Stimulated activated CD8-positive, alpha-beta memory T cell treated with anti-CD3 and anti-CD28 coated beads, Interleukin-15, amount 100 ng/mL, for 48 hours (primary cell): ENCODE measurements at regions not wholly inside any gene's neighbourhood (a gene's known extent, or its start where the extent isn't known, plus 50 kb on each side); places are given as distances from the start of the nearest gene placed in this dataset.
A peak's percentile ranks its signal among the peaks of the same experiment; 100 is the strongest.
"Not testable (repeated sequence)": the region's sequence is repeated elsewhere in the genome, so short reads cannot be mapped to it uniquely, and the experiment has no call there.

Source experiments
- DNase-seq, 2 donors: peaks; one replicate each; pipeline ENCODE4 v3.0.0-alpha.2; 2020; ENCODE audit warnings: low read depth in 2 of 2

- no peak for DNase-seq
Observed at GRCh38 chr4:22573198-22573597, 57.3 kb upstream of the ADGRA3 start.

DNA sequence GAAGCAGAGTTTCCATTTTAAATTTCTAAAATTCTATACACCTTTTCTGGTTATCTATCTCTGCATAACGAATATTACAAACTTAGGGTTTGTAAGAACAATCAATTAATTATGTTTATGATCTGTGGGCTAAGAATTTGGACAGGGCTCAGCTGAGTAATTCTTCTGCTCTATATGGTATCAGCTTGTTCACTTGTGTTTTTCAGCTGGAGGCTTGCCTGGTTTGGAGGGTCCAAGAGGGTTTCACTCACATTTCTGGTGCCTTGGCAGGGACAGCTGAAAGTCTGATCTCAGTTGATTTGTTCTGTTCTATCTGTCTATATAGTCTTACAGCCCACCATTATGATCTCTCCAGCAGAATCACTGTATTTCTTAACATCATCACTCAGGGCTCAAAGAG, 57.8 kb upstream of the ADGRA3 start:
- no peak for DNase-seq

- no peak for DNase-seq
Observed at GRCh38 chr4:22574424-22574823, 58.6 kb upstream of the ADGRA3 start.

DNA sequence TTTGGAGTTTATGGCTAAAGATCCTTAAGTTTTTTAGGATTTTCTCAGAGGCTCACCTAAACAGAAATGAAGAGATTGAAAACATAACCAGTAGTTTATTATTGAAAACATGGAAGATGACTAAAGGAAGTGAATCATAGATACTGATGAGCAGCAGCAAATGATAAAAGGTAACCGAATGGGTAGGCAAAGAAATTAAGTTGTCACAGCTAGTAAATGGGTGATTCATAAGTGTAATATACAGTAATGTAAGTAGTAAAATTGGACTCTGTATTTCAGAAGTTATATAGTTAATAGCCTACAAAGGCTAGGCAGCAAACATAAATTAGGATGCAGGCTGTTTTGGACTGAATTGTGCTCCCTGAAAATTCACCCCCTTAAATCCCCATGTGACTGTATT, 59.0 kb upstream of the ADGRA3 start:
- DNase-seq = no peak

- DNase-seq = no peak
Observed at GRCh38 chr4:22587253-22587652, 71.4 kb upstream of the ADGRA3 start.

- DNase-seq = no peak
Observed at GRCh38 chr4:22593933-22594332, 78.1 kb upstream of the ADGRA3 start.

- no peak for DNase-seq
Observed at GRCh38 chr4:22595684-22596083, 79.8 kb upstream of the ADGRA3 start.

DNA sequence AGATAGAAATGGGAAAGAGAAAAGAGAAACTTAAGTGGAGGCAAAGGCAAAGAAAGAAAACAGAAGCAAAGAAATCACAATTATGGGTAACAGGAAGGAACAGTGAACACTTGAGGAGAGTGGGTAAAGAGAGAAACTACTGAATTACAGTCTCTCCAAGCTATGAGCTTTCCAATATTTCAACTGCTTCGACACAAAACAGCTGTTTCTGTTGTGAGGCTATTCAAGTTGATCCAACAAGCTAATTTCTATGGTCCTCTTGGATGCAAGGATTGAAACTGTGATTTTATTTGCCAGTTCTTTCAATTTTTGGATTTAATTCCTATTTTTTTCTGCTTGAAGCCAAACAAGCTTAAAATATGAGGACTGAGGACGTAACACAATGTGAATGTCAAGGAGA, 80.5 kb upstream of the ADGRA3 start:
- DNase-seq = no peak

DNA sequence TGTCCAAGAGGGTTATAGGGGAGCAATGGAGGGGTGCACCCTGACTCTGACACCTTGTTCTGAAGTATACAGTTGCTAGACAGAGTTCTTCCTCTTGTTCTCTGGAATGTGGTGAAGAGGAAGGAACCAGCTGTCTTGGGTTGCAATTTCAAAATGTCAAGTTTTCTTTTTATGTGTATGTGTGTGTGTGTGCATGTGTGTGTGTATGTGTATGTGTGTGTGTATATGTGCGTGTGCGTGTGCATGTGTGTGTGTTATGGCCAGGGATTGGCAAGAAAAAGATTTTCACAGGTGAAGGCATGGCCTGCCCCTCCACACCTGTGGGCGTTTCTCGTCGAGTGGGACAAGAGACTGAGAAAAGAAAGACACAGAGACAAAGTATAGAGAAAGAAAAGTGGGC, 81.6 kb upstream of the ADGRA3 start:
- DNase-seq = no peak

GRCh38 chr4:22598113-22599047, 82.5 kb upstream of the ADGRA3 start:
- DNase-seq = not testable (repeated sequence)

DNA sequence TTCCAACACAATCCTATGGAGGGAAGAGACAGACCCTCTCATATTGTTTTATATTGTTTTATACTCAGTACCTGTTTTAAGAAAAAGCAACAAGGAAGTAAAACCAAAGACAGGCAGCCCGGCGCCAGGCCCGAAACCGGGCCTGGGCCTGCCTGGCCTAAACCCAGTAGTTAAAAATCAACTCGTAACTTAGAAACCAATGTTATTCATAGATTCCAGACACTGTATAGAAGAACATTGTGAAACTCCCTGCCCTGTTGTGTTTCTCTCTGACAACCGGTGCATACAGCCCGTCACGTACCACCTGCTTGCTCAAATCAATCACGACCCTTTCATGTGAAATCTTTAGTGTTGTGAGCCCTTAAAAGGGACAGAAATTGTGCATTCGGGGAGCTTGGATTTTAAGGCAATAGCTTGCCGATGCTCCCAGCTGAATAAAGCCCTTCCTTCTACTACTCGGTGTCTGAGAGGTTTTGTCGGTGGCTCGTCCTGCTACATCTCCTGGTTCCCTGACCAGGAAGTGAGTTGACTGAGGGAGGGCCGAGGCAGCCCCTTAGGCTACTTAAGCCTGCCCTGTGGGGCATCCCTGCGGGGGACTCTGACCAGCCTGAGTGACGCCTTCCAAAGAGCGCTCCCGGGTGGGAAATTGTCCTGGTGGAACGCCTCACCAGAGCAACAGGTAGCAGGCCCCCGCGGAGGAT, 83.5 kb upstream of the ADGRA3 start:
- not testable (repeated sequence) for DNase-seq

DNA sequence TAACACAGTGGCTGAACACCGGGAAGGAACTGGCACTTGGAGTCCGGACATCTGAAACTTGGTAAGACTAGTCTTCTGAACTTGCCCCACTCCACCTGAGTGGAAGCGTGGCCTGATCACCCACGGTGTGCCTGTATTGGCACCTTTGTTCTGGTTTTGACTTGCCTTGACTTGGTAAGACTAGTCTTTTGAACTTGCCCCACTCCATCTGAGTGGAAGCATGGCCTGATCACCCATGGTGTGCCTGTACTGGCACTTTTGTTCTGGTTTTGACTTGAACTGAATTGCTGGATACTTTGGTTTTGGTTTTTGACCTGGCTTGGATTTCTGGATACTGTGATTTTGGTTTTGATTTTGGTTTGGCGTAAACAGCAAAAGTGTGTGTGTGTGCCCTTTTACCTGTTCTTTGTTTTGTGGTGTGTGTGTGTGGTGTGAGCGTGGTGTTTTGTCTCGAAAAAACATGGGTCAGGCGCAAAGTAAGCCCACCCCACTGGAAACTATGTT, 84.1 kb upstream of the ADGRA3 start:
- not testable (repeated sequence) for DNase-seq

- DNase-seq = not testable (repeated sequence)
Observed at GRCh38 chr4:22601638-22602037, 85.8 kb upstream of the ADGRA3 start.

DNA sequence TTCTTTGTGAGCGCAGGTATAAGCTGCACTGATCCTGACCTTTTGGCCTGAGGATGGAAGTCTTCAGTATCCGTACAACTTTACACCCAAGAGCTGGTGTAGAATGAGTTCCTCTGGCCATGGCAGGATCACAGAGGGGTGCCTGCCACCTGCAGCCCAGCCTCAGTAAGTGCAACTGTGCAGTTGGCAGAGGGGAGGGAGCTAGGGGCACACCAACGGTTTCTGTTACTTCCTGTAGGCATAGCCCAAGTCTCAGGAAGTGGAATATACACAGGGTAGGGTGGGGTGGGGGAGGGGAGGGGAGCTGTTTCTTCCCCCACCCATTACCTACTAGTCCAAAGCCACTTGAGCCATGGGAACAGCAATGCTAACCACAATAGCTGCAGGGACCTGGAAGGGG, 85.4 kb upstream of the GBA3 start:
- peak; percentile 15 to 32 for DNase-seq

- not testable (repeated sequence) for DNase-seq
Observed at GRCh38 chr4:22609951-22610525, 82.7 kb upstream of the GBA3 start.

- no peak for DNase-seq
Observed at GRCh38 chr4:22614114-22614513, 78.6 kb upstream of the GBA3 start.

GRCh38 chr4:22616516-22616915, 76.2 kb upstream of the GBA3 start:
- no peak for DNase-seq

- not testable (repeated sequence) for DNase-seq
Observed at GRCh38 chr4:22620144-22620543, 72.6 kb upstream of the GBA3 start.

- DNase-seq = not testable (repeated sequence)
Observed at GRCh38 chr4:22621970-22622369, 70.8 kb upstream of the GBA3 start.

DNA sequence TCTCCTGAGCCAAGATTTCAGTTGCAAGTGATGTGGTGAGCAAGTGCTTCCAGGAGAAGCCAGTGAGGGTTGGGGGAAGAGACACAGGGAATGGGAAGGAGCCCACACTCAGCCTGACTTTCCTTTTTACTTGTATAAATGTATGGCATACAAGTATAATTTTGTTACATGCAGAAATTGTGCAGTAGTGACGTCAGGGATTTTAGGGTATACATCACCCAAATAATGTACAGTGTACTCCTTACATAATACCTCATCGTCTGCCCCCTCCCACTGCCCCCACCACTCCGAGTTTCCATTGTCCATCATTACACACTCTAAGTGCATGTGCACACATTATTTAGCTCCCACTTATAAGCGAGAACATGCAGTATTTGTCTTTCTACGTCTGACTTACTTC, 68.7 kb upstream of the GBA3 start:
- not testable (repeated sequence) for DNase-seq

GRCh38 chr4:22625311-22625710, 67.4 kb upstream of the GBA3 start:
- no peak for DNase-seq

GRCh38 chr4:22627851-22628250, 64.9 kb upstream of the GBA3 start:
- DNase-seq = not testable (repeated sequence)
